ENCODE measurements at regions not wholly inside any gene's neighbourhood (a gene's known extent, or its start where the extent isn't known, plus 50 kb on each side); places are given as distances from the start of the nearest gene placed in this dataset.

GRCh38 chr6:22513667-22514066, 55.7 kb upstream of the HDGFL1 start:
- H3K4me3 ChIP-seq (ENCODE audit: low read depth in 1 of 2, low read length in 2 of 2), result no peak overlapping the region
- no peak overlapping the region for H3K27ac ChIP-seq (ENCODE audit: low read length)
- H3K79me2 ChIP-seq (ENCODE audit: insufficient read depth, low read length), result no peaks in the 10 kb centered on the region
- H3K9me3 ChIP-seq (ENCODE audit: insufficient read depth, low read length, severe bottlenecking), result no peaks in the 10 kb centered on the region
- no peak for TF ChIP-seq CTCF (IDR thresholded peaks at IDR 0.05; ENCODE audit: borderline replicate concordance, extremely low read depth, low read length, poor library complexity, severe bottlenecking)
- TF ChIP-seq EZH2 (IDR thresholded peaks at IDR 0.05; ENCODE audit: borderline replicate concordance, low read depth, low read length, severe bottlenecking), result no peak
- H3K27me3 ChIP-seq (ENCODE audit: insufficient read depth, low read length, poor library complexity), result no peaks in the 10 kb centered on the region
- no peaks in the 10 kb centered on the region for H4K20me1 ChIP-seq (ENCODE audit: insufficient read depth, low read length)
- H3K36me3 ChIP-seq (ENCODE audit: insufficient read depth, low read length), result no peaks in the 10 kb centered on the region
- no peak overlapping the region for H3K4me2 ChIP-seq (ENCODE audit: insufficient read depth, low read length)
- no peak overlapping the region for H3K9ac ChIP-seq (ENCODE audit: low read depth, low read length)
- H2AFZ ChIP-seq (ENCODE audit: low read depth, low read length), result no peak overlapping the region
- DNase-seq (no peak), ATAC-seq (ENCODE audit: insufficient read depth, low read depth) (no peak)
- no peaks in the 10 kb centered on the region for H3K4me1 ChIP-seq (ENCODE audit: insufficient read depth, low read length)

GRCh38 chr6:22519237-22519636, 50.1 kb upstream of the HDGFL1 start:
- TF ChIP-seq EZH2 (IDR thresholded peaks at IDR 0.05; ENCODE audit: borderline replicate concordance, low read depth, low read length, severe bottlenecking) (no peak), CTCF (IDR thresholded peaks at IDR 0.05; ENCODE audit: borderline replicate concordance, extremely low read depth, low read length, poor library complexity, severe bottlenecking) (no peak)
- no peaks in the 10 kb centered on the region for H3K9me3 ChIP-seq (ENCODE audit: insufficient read depth, low read length, severe bottlenecking)
- no peaks in the 10 kb centered on the region for H3K79me2 ChIP-seq (ENCODE audit: insufficient read depth, low read length)
- no peak overlapping the region for H2AFZ ChIP-seq (ENCODE audit: low read depth, low read length)
- ATAC-seq (ENCODE audit: insufficient read depth, low read depth) (no peak), DNase-seq (no peak)
- no peak overlapping the region for H3K4me2 ChIP-seq (ENCODE audit: insufficient read depth, low read length)
- no peaks in the 10 kb centered on the region for H4K20me1 ChIP-seq (ENCODE audit: insufficient read depth, low read length)
- H3K36me3 ChIP-seq (ENCODE audit: insufficient read depth, low read length), result no peaks in the 10 kb centered on the region
- no peaks in the 10 kb centered on the region for H3K27me3 ChIP-seq (ENCODE audit: insufficient read depth, low read length, poor library complexity)
- no peak overlapping the region for H3K9ac ChIP-seq (ENCODE audit: low read depth, low read length)
- no peaks in the 10 kb centered on the region for H3K4me1 ChIP-seq (ENCODE audit: insufficient read depth, low read length)
- no peak overlapping the region for H3K4me3 ChIP-seq (ENCODE audit: low read depth in 1 of 2, low read length in 2 of 2)
- no peak overlapping the region for H3K27ac ChIP-seq (ENCODE audit: low read length)
